GM12878 (cell line): ENCODE measurements at regions not wholly inside any gene's neighbourhood (a gene's known extent, or its start where the extent isn't known, plus 50 kb on each side); places are given as distances from the start of the nearest gene placed in this dataset.

Experiments used
- EP300 ChIP-seq, 2 experiments: fragments of 150-350 bp in 1 of 2; IDR thresholded peaks; 2 replicates each; pipeline ENCODE4 v1.6.1; 2011 to 2012; ENCODE audit warnings: low read depth in 2 of 2, low read length in 2 of 2, borderline replicate concordance in 1 of 2, improper control_type of control experiment in 1 of 2, inconsistent platforms in 1 of 2; ENCODE audit not compliant: control insufficient read depth in 1 of 2
- EZH2 ChIP-seq: IDR thresholded peaks from 2 replicates; pipeline ENCODE4 v1.6.1; 2012; ENCODE audit warnings: low read depth, mild to moderate bottlenecking, control low read depth, inconsistent platforms, low read length, borderline replicate concordance; ENCODE audit not compliant: control insufficient read depth
- SMC3 ChIP-seq: IDR thresholded peaks from 2 replicates; pipeline ENCODE4 v1.6.1; 2011; ENCODE audit warnings: low read length, improper control_type of control experiment, borderline replicate concordance

DNA sequence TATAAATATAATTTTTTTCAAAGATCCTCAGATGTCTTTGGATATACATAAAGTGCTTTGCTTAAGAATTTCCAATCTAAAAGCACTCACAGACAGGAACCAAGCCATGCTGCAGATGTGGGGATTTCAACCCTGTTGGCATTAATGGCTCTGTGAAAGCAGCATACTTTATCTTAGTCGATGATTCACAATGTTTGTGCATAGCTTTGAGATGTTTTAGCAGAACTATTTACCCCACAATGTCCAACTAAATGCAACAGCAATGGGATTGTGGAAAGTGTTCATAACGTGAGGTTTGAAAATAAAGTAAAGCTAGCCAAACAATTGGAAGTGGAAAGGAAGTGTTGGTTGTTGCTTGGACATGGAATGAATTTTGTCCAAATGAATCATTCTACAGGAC is 371.4 kb downstream of the SOX2 start:
- no peak for TF ChIP-seq EP300 (IDR thresholded peaks at IDR 0.05; ENCODE audit: borderline replicate concordance in 1 of 2, control insufficient read depth in 1 of 2, low read depth in 2 of 2, low read length in 2 of 2)
- no peak for TF ChIP-seq EZH2
- TF ChIP-seq SMC3 = no peak
